ENCODE measurements at regions not wholly inside any gene's neighbourhood (a gene's known extent, or its start where the extent isn't known, plus 50 kb on each side); places are given as distances from the start of the nearest gene placed in this dataset.

DNA sequence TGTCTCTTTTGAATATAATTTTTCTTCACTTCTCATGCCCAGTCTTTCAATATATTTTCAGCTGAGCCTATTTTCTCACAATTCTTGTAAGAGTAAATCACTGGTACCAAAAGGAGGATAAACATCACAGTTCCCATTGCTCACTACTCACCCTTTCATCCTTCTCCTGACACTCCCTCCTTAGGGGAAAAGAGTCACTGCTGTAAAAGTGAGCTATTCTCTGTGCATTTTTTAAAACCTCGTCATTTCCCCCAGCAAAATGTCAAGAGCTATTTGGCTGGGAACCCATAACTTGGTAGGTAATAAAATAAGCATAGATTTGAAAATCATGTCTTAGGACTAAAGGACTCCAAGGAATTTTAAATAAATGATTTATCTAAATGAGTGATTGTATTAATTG is 340.1 kb upstream of the GYPC start:
- no peaks in the 10 kb centered on the region for H3K79me1 ChIP-seq (replicated peaks; ENCODE audit: low read length, poor library complexity, severe bottlenecking)
- H2BK120ac ChIP-seq (ENCODE audit: low read depth, low read length): no peak overlapping the region
- no peaks in the 10 kb centered on the region for H3K9me3 ChIP-seq (ENCODE audit: control insufficient read depth, low read length)

DNA sequence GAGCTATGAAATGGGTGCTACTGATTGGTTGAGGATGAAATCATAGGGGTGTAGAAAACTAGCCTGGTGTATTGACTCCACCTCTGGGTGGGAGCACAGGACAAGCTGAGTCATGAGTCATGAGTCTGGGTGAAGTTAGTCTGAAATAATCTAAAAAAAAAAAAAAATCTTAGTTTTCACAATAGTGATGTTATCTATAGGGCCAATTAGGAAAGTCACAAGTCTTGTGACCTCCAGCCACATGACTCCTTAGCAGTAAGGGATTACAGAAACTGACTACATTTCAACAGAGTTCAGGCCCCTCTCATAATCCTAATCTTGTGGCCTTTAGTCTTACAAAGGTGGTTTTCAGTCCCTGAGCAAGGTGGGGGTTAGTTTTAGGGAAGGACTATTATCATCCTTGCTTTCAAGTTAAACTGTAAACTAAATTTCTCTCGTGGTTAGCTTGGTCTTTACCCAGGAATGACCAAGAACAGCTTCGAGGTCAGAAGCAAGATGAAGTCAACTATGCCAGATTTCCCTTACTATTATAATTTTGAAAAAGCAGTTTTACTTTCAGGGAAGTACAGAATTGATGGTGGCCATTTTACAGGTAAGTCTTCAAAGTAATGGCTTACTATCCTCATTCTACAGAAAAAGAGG is 338.0 kb upstream of the GYPC start:
- WGBS: no CpG with 5 or more reads among the region's 2 CpGs

More for the DNA sequence above, 340.1 kb upstream of the GYPC start:
- H3K27me3 ChIP-seq (ENCODE audit: control insufficient read depth in 1 of 2, insufficient read depth in 1 of 2, low read length in 2 of 2): no peaks in the 10 kb centered on the region
- H4K8ac ChIP-seq (ENCODE audit: low read length): no peak overlapping the region
- H2BK12ac ChIP-seq (ENCODE audit: low read length in 2 of 2): no peak overlapping the region
- no peak for DNase-seq
- no peak overlapping the region for H2BK5ac ChIP-seq (ENCODE audit: low read depth, low read length, poor library complexity, severe bottlenecking)
- no peak overlapping the region for H2AFZ ChIP-seq (ENCODE audit: low read depth, low read length)
- H4K91ac ChIP-seq (ENCODE audit: low read length): no peak overlapping the region
- no peak overlapping the region for H3K18ac ChIP-seq (ENCODE audit: low read depth in 1 of 2, low read length in 2 of 2)
- 100% methylated on average over 1 of the region's 1 CpG for WGBS
- no peak overlapping the region for H3K23ac ChIP-seq (ENCODE audit: low read length in 2 of 2)
- no peak overlapping the region for H3K27ac ChIP-seq (ENCODE audit: low read length, poor library complexity, severe bottlenecking)
- H3K4me1 ChIP-seq (ENCODE audit: control insufficient read depth, insufficient read depth, low read depth, low read length): no peaks in the 10 kb centered on the region
- no peak overlapping the region for H3K9ac ChIP-seq (ENCODE audit: low read length)
- H2BK15ac ChIP-seq (ENCODE audit: low read depth, poor library complexity, severe bottlenecking): no peak overlapping the region
- H3K14ac ChIP-seq (ENCODE audit: low read length in 2 of 2): no peak overlapping the region
- H3K4me2 ChIP-seq (ENCODE audit: low read length, poor library complexity, severe bottlenecking): no peak overlapping the region
- H3K4me3 ChIP-seq (ENCODE audit: insufficient read depth in 1 of 2, low read depth in 1 of 2, low read length in 2 of 2): no peak overlapping the region
- H2AK5ac ChIP-seq (ENCODE audit: low read length, severe bottlenecking): no peak overlapping the region
- no peak overlapping the region for H3K4ac ChIP-seq (ENCODE audit: low read depth in 1 of 2, low read length in 2 of 2)
- H3K36me3 ChIP-seq (ENCODE audit: control insufficient read depth in 1 of 2, insufficient read depth in 2 of 2, low read depth in 1 of 2, low read length in 2 of 2): no peaks in the 10 kb centered on the region

DNA sequence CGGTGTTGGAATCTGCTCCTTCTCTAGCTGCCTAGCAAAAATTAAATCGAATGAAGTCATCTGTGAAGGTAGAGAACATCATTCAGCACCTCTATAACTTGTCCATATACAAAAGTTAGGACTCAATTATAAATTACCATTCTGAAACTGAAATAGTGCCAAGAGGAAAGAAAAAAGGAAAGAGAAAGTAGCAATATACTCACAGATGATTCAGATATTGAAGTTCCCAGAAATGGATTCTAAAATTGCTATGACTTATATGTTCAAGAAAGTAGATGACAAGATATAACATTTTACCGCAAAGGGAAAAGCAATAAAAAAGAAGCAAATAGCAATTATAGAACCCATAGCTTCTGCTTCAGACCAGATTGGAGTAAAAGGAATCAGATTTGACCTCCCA is 333.6 kb upstream of the GYPC start:
- no peak overlapping the region for H4K8ac ChIP-seq (ENCODE audit: low read length)
- H2AK5ac ChIP-seq (ENCODE audit: low read length, severe bottlenecking): no peak overlapping the region
- H3K27me3 ChIP-seq (ENCODE audit: control insufficient read depth in 1 of 2, insufficient read depth in 1 of 2, low read length in 2 of 2): no peaks in the 10 kb centered on the region
- H3K18ac ChIP-seq (ENCODE audit: low read depth in 1 of 2, low read length in 2 of 2): no peak overlapping the region
- no peaks in the 10 kb centered on the region for H3K36me3 ChIP-seq (ENCODE audit: control insufficient read depth in 1 of 2, insufficient read depth in 2 of 2, low read depth in 1 of 2, low read length in 2 of 2)
- H3K4me1 ChIP-seq (ENCODE audit: control insufficient read depth, insufficient read depth, low read depth, low read length): no peaks in the 10 kb centered on the region
- no peak overlapping the region for H3K4me2 ChIP-seq (ENCODE audit: low read length, poor library complexity, severe bottlenecking)
- no peak overlapping the region for H2BK12ac ChIP-seq (ENCODE audit: low read length in 2 of 2)
- no peak overlapping the region for H2BK15ac ChIP-seq (ENCODE audit: low read depth, poor library complexity, severe bottlenecking)
- H3K23ac ChIP-seq (ENCODE audit: low read length in 2 of 2): no peak overlapping the region
- H3K14ac ChIP-seq (ENCODE audit: low read length in 2 of 2): no peak overlapping the region
- H3K4ac ChIP-seq (ENCODE audit: low read depth in 1 of 2, low read length in 2 of 2): no peak overlapping the region
- 79% methylated on average over 2 of the region's 3 CpGs for WGBS
- no peak overlapping the region for H2BK5ac ChIP-seq (ENCODE audit: low read depth, low read length, poor library complexity, severe bottlenecking)
- H3K27ac ChIP-seq (ENCODE audit: low read length, poor library complexity, severe bottlenecking): no peak overlapping the region
- no peak overlapping the region for H3K9ac ChIP-seq (ENCODE audit: low read length)
- no peak overlapping the region for H3K4me3 ChIP-seq (ENCODE audit: insufficient read depth in 1 of 2, low read depth in 1 of 2, low read length in 2 of 2)
- no peaks in the 10 kb centered on the region for H3K79me1 ChIP-seq (replicated peaks; ENCODE audit: low read length, poor library complexity, severe bottlenecking)
- H3K9me3 ChIP-seq (ENCODE audit: control insufficient read depth, low read length): no peaks in the 10 kb centered on the region
- no peak overlapping the region for H2BK120ac ChIP-seq (ENCODE audit: low read depth, low read length)
- H2AFZ ChIP-seq (ENCODE audit: low read depth, low read length): no peak overlapping the region
- DNase-seq: no peak
- H4K91ac ChIP-seq (ENCODE audit: low read length): no peak overlapping the region

More for the DNA sequence above, 338.0 kb upstream of the GYPC start:
- peak; percentile 54 for DNase-seq
- no peak overlapping the region for H2BK15ac ChIP-seq (ENCODE audit: low read depth, poor library complexity, severe bottlenecking)
- no peak overlapping the region for H3K27ac ChIP-seq (ENCODE audit: low read length, poor library complexity, severe bottlenecking)
- no peak overlapping the region for H3K4me2 ChIP-seq (ENCODE audit: low read length, poor library complexity, severe bottlenecking)
- no peak overlapping the region for H2BK12ac ChIP-seq (ENCODE audit: low read length in 2 of 2)
- H4K8ac ChIP-seq (ENCODE audit: low read length): no peak overlapping the region
- no peaks in the 10 kb centered on the region for H3K36me3 ChIP-seq (ENCODE audit: control insufficient read depth in 1 of 2, insufficient read depth in 2 of 2, low read depth in 1 of 2, low read length in 2 of 2)
- H2AK5ac ChIP-seq (ENCODE audit: low read length, severe bottlenecking): no peak overlapping the region
- no peak overlapping the region for H2AFZ ChIP-seq (ENCODE audit: low read depth, low read length)
- H3K9ac ChIP-seq (ENCODE audit: low read length): no peak overlapping the region
- H3K4me1 ChIP-seq (ENCODE audit: control insufficient read depth, insufficient read depth, low read depth, low read length): no peaks in the 10 kb centered on the region
- H3K9me3 ChIP-seq (ENCODE audit: control insufficient read depth, low read length): no peaks in the 10 kb centered on the region
- peak overlapping the region; percentile 21 to 22 for H3K18ac ChIP-seq (ENCODE audit: low read depth in 1 of 2, low read length in 2 of 2)
- no peaks in the 10 kb centered on the region for H3K27me3 ChIP-seq (ENCODE audit: control insufficient read depth in 1 of 2, insufficient read depth in 1 of 2, low read length in 2 of 2)
- no peak overlapping the region for H3K4ac ChIP-seq (ENCODE audit: low read depth in 1 of 2, low read length in 2 of 2)
- H2BK120ac ChIP-seq (ENCODE audit: low read depth, low read length): no peak overlapping the region
- no peaks in the 10 kb centered on the region for H3K79me1 ChIP-seq (replicated peaks; ENCODE audit: low read length, poor library complexity, severe bottlenecking)
- H3K14ac ChIP-seq (ENCODE audit: low read length in 2 of 2): no peak overlapping the region
- no peak overlapping the region for H4K91ac ChIP-seq (ENCODE audit: low read length)
- H3K4me3 ChIP-seq (ENCODE audit: insufficient read depth in 1 of 2, low read depth in 1 of 2, low read length in 2 of 2): no peak overlapping the region
- no peak overlapping the region for H2BK5ac ChIP-seq (ENCODE audit: low read depth, low read length, poor library complexity, severe bottlenecking)
- H3K23ac ChIP-seq (ENCODE audit: low read length in 2 of 2): no peak overlapping the region

DNA sequence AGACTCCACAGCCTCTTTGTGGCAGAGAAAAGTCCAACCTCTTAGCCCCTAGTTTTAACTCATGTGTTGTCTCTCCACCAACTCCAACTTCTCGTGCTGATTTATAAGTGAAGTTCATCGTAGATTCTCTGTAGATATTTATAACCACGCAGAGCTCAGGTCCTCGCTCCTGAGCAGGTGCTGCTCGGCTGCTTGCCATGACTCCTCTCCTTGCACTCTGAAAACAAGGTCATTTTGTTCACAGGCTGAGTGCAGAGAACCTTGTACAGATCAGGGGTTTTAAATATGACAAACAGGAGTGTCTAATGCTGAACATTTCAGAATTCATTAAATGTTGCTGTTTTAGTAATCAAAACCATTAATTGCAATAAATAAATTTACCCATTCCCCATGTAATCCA is 330.8 kb upstream of the GYPC start:
- H3K23ac ChIP-seq (ENCODE audit: low read length in 2 of 2): no peak overlapping the region
- H2AFZ ChIP-seq (ENCODE audit: low read depth, low read length): no peak overlapping the region
- no peak overlapping the region for H3K9ac ChIP-seq (ENCODE audit: low read length)
- peaks cover 4% of the 10 kb centered on the region for H3K9me3 ChIP-seq (ENCODE audit: control insufficient read depth, low read length)
- H3K36me3 ChIP-seq (ENCODE audit: control insufficient read depth in 1 of 2, insufficient read depth in 2 of 2, low read depth in 1 of 2, low read length in 2 of 2): no peaks in the 10 kb centered on the region
- H2AK5ac ChIP-seq (ENCODE audit: low read length, severe bottlenecking): no peak overlapping the region
- no peak overlapping the region for H3K4ac ChIP-seq (ENCODE audit: low read depth in 1 of 2, low read length in 2 of 2)
- no peak overlapping the region for H2BK12ac ChIP-seq (ENCODE audit: low read length in 2 of 2)
- no peak overlapping the region for H3K4me2 ChIP-seq (ENCODE audit: low read length, poor library complexity, severe bottlenecking)
- no peaks in the 10 kb centered on the region for H3K79me1 ChIP-seq (replicated peaks; ENCODE audit: low read length, poor library complexity, severe bottlenecking)
- no peak overlapping the region for H3K14ac ChIP-seq (ENCODE audit: low read length in 2 of 2)
- 92% methylated on average over 5 of the region's 5 CpGs for WGBS
- no peak overlapping the region for H3K4me3 ChIP-seq (ENCODE audit: insufficient read depth in 1 of 2, low read depth in 1 of 2, low read length in 2 of 2)
- no peak overlapping the region for H2BK5ac ChIP-seq (ENCODE audit: low read depth, low read length, poor library complexity, severe bottlenecking)
- no peak overlapping the region for H3K18ac ChIP-seq (ENCODE audit: low read depth in 1 of 2, low read length in 2 of 2)
- H4K8ac ChIP-seq (ENCODE audit: low read length): no peak overlapping the region
- H4K91ac ChIP-seq (ENCODE audit: low read length): no peak overlapping the region
- no peak overlapping the region for H3K27ac ChIP-seq (ENCODE audit: low read length, poor library complexity, severe bottlenecking)
- no peak overlapping the region for H2BK15ac ChIP-seq (ENCODE audit: low read depth, poor library complexity, severe bottlenecking)
- no peaks in the 10 kb centered on the region for H3K4me1 ChIP-seq (ENCODE audit: control insufficient read depth, insufficient read depth, low read depth, low read length)
- no peak overlapping the region for H2BK120ac ChIP-seq (ENCODE audit: low read depth, low read length)
- no peak for DNase-seq
- H3K27me3 ChIP-seq (ENCODE audit: control insufficient read depth in 1 of 2, insufficient read depth in 1 of 2, low read length in 2 of 2): no peaks in the 10 kb centered on the region
